Smooth muscle cell (in vitro differentiated cells): ENCODE measurements at regions not wholly inside any gene's neighbourhood (a gene's known extent, or its start where the extent isn't known, plus 50 kb on each side); places are given as distances from the start of the nearest gene placed in this dataset.

Source experiments
- DNase-seq: peaks from one replicate; lab custom pipeline; 2025; ENCODE audit not compliant: unreplicated experiment; lab: John Stamatoyannopoulos, UW
- H2AFZ ChIP-seq: fragments of 200-600 bp; sonication (generic); 2 replicates; pipeline ENCODE4 v1.6.0; 2016; ENCODE audit warnings: antibody characterized with exemption, low read depth, mild to moderate bottlenecking
- H3F3A ChIP-seq: fragments of 200-600 bp; sonication (generic); 2 replicates; pipeline ENCODE4 v1.6.0; 2017; ENCODE audit warnings: antibody characterized with exemption, low read depth
- H3K27ac ChIP-seq: fragments of 200-600 bp; sonication (generic); 2 replicates; pipeline ENCODE4 v1.5.1; 2016; ENCODE audit warnings: low read depth, mild to moderate bottlenecking
- H3K27me3 ChIP-seq: fragments of 200-600 bp; sonication (generic); 2 replicates; pipeline ENCODE4 v1.6.1; 2016; ENCODE audit warnings: low read depth, mild to moderate bottlenecking
- H3K36me3 ChIP-seq: fragments of 200-600 bp; sonication (generic); 2 replicates; pipeline ENCODE4 v1.5.1; 2016; ENCODE audit warnings: low read depth
- H3K4me1 ChIP-seq: fragments of 200-600 bp; sonication (generic); 2 replicates; pipeline ENCODE4 v1.5.1; 2016; ENCODE audit warnings: low read depth
- H3K4me2 ChIP-seq: fragments of 200-600 bp; sonication (generic); 2 replicates; pipeline ENCODE4 v1.6.0; 2016; ENCODE audit warnings: mild to moderate bottlenecking
- H3K4me3 ChIP-seq: fragments of 200-600 bp; sonication (generic); 2 replicates; pipeline ENCODE4 v1.5.1; 2016; ENCODE audit warnings: mild to moderate bottlenecking
- H3K79me2 ChIP-seq: fragments of 200-600 bp; sonication (generic); 2 replicates; pipeline ENCODE4 v1.6.0; 2016; ENCODE audit warnings: low read depth, mild to moderate bottlenecking
- H3K9ac ChIP-seq: fragments of 200-600 bp; sonication (generic); 2 replicates; pipeline ENCODE4 v1.6.0; 2016; ENCODE audit warnings: low read depth
- H3K9me3 ChIP-seq: fragments of 200-600 bp; sonication (generic); replicated peaks from 2 replicates; pipeline ENCODE4 v1.5.1; 2016; ENCODE audit warnings: low read depth
- H4K20me1 ChIP-seq: fragments of 200-600 bp; sonication (generic); 2 replicates; pipeline ENCODE4 v1.6.0; 2016; ENCODE audit warnings: low read depth
- WGBS: methylation state at CpG from one replicate; pipeline ENCODE4 v1.1.7; 2016; ENCODE audit warnings: low lambda C conversion rate; 5-methylcytosine and 5-hydroxymethylcytosine counted together
- TF ChIP-seq, protein P1 (sequence below): fragments of 200-600 bp; sonication (generic); IDR thresholded peaks from 2 replicates; pipeline ENCODE4 v1.5.1; 2017; ENCODE audit warnings: borderline replicate concordance, mild to moderate bottlenecking, antibody characterized with exemption; ENCODE audit not compliant: insufficient read depth, poor library complexity, severe bottlenecking

DNA sequence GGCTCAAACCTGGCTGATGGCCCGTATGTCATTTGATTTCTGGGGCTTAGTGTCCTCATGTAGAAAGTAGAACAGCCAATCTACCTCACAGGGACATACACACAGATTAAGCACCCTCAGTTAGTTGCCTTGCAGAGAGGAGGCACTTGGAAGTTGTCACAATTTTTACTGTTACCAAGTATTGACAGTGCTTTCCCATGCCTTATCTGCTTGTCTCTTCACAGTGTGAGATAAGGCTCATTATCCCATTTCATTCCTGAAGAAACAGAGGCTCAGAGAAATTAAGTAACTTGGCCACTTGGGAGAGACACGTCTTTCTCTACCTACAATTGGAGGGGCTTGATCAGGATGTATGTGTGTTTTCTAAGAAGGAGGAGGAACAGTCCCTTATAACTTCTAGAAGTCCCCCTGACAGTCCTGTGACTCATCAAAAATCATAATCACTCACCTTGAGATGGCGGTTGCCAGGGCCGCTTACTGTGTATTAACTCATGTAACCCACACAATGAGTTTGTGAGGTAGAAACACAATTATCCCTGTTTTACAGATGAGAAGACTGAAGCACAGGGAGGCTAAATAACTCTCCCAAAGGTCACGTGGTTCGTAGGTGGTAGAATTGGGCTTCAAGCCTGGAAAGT, 56.9 kb upstream of the LHX1 start:
- H4K20me1 ChIP-seq: no peaks in the 10 kb centered on the region
- H3K9ac ChIP-seq: no peak overlapping the region
- 86% methylated on average over 6 of the region's 6 CpGs for WGBS
- no peaks in the 10 kb centered on the region for H3K36me3 ChIP-seq
- no peak overlapping the region for H3K4me2 ChIP-seq
- H3K79me2 ChIP-seq: no peaks in the 10 kb centered on the region
- no peak overlapping the region for H2AFZ ChIP-seq
- DNase-seq: no peak
- H3K4me3 ChIP-seq: no peak overlapping the region
- no peaks in the 10 kb centered on the region for H3K9me3 ChIP-seq
- peaks cover 32% of the 10 kb centered on the region for H3K27me3 ChIP-seq
- H3K27ac ChIP-seq: no peak overlapping the region
- TF ChIP-seq, protein P1, sequence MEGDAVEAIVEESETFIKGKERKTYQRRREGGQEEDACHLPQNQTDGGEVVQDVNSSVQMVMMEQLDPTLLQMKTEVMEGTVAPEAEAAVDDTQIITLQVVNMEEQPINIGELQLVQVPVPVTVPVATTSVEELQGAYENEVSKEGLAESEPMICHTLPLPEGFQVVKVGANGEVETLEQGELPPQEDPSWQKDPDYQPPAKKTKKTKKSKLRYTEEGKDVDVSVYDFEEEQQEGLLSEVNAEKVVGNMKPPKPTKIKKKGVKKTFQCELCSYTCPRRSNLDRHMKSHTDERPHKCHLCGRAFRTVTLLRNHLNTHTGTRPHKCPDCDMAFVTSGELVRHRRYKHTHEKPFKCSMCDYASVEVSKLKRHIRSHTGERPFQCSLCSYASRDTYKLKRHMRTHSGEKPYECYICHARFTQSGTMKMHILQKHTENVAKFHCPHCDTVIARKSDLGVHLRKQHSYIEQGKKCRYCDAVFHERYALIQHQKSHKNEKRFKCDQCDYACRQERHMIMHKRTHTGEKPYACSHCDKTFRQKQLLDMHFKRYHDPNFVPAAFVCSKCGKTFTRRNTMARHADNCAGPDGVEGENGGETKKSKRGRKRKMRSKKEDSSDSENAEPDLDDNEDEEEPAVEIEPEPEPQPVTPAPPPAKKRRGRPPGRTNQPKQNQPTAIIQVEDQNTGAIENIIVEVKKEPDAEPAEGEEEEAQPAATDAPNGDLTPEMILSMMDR: no peak
- no peaks in the 10 kb centered on the region for H3F3A ChIP-seq
- H3K4me1 ChIP-seq: peaks cover 4% of the 10 kb centered on the region

DNA sequence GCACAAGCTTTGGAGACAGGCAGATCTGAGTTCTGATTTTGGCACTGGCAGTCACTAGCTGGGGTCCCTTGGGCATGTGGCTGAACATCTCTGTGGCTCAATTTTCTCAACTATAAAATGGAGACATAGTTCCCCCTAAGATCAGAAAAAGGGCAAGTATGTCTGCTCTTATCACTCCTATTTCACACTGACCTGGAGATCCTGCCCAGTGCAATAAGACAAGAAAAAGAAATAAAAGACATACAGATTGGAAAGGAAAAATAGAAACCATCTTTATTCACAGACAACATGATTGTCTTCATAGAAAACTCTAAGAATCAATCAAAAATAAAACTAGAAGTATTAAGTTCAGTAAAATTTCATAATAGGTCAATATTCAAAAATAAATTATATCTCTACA, 56.0 kb upstream of the LHX1 start:
- Histone ChIP-seq H3K79me2 (no peaks in the 10 kb centered on the region), H2AFZ (no peak overlapping the region), H3K9me3 (no peaks in the 10 kb centered on the region), H3K27me3 (peaks cover 27% of the 10 kb centered on the region), H3K4me2 (no peak overlapping the region), H3F3A (no peaks in the 10 kb centered on the region), H3K9ac (no peak overlapping the region), H3K36me3 (no peaks in the 10 kb centered on the region), H3K27ac (no peak overlapping the region), H3K4me3 (no peak overlapping the region), H3K4me1 (peaks cover 4% of the 10 kb centered on the region), H4K20me1 (no peaks in the 10 kb centered on the region)
- DNase-seq: no peak
- TF ChIP-seq, protein P1: no peak

DNA sequence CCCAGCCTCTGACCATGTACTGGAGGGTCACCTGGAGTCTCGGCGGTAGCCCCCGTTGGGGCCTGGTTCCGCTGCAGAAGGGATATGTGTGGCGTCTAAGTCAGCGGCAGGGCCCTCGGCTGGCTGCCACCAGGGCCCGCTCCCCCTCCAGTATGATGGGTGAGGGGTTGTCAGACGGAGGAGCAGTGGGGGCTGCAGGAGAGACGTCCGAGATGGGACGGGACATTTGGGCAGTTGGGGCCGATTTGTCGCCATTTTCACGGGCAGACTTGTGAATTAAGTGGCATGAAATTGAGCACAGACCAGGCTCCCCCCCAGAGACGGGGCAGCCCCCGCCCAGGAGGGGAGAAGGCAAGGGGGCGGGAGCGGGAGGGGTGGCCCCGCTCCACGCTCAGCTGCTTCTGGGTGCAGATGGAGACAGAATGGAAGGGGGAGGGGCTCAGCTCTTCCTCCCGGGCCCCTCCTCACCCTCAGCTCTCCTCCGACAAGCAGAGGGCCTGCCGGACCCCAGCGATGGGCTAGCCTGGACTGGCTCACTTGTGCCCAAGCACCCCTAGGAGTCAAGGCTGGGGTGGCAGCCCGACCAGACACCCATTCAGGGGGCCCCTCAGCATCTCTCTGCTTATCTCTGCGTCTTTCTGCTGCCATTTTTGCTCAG, 52.7 kb upstream of the LHX1 start:
- TF ChIP-seq, protein P1: no peak
- WGBS: 67% methylated on average over 22 of the region's 27 CpGs
- Histone ChIP-seq H3K36me3 (no peaks in the 10 kb centered on the region), H2AFZ (no peak overlapping the region), H3K4me2 (peak overlapping the region; percentile 73), H3K27ac (no peak overlapping the region), H3K4me1 (peaks cover 4% of the 10 kb centered on the region), H3K27me3 (peaks cover 36% of the 10 kb centered on the region), H3K9me3 (no peaks in the 10 kb centered on the region), H3F3A (no peaks in the 10 kb centered on the region), H3K9ac (no peak overlapping the region), H3K79me2 (no peaks in the 10 kb centered on the region), H4K20me1 (no peaks in the 10 kb centered on the region), H3K4me3 (no peak overlapping the region)
- no peak for DNase-seq
